ENCODE measurements at regions not wholly inside any gene's neighbourhood (a gene's known extent, or its start where the extent isn't known, plus 50 kb on each side); places are given as distances from the start of the nearest gene placed in this dataset.

DNA sequence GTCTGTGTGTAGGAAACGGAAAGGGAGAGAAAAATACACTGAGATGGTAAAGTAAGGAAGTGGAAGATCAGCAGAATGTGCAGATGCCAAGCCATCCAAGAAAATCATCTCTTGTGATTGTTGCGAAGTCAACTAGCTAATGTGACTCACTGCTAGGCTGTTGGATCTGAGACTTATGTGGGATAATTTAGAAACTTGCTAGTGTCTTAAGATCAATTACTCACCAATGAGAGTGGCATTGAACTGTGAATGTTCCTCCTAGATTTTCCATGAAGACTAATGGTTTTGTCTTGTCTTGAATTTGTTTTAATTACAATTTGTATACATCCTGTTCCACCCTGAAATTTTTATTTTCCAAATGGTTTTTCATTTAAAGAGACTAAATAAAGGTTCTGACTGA lies 771.6 kb downstream of the EFNB2 start:
- TF ChIP-seq, protein P1, sequence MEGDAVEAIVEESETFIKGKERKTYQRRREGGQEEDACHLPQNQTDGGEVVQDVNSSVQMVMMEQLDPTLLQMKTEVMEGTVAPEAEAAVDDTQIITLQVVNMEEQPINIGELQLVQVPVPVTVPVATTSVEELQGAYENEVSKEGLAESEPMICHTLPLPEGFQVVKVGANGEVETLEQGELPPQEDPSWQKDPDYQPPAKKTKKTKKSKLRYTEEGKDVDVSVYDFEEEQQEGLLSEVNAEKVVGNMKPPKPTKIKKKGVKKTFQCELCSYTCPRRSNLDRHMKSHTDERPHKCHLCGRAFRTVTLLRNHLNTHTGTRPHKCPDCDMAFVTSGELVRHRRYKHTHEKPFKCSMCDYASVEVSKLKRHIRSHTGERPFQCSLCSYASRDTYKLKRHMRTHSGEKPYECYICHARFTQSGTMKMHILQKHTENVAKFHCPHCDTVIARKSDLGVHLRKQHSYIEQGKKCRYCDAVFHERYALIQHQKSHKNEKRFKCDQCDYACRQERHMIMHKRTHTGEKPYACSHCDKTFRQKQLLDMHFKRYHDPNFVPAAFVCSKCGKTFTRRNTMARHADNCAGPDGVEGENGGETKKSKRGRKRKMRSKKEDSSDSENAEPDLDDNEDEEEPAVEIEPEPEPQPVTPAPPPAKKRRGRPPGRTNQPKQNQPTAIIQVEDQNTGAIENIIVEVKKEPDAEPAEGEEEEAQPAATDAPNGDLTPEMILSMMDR (IDR thresholded peaks at IDR 0.05; ENCODE audit: low read length) = no peak
- TF ChIP-seq EZH2 (IDR thresholded peaks at IDR 0.05; ENCODE audit: borderline replicate concordance, low read length) = no peak
